GM19395 (cell line): ENCODE measurements at regions not wholly inside any gene's neighbourhood (a gene's known extent, or its start where the extent isn't known, plus 50 kb on each side); places are given as distances from the start of the nearest gene placed in this dataset.

Experiments
- ATAC-seq: cut with Tn5 transposase; IDR thresholded peaks from one replicate; pipeline ENCODE4 v1.9.1; 2021; ENCODE audit warnings: mild to moderate bottlenecking, moderate library complexity; ENCODE audit not compliant: unreplicated experiment

DNA sequence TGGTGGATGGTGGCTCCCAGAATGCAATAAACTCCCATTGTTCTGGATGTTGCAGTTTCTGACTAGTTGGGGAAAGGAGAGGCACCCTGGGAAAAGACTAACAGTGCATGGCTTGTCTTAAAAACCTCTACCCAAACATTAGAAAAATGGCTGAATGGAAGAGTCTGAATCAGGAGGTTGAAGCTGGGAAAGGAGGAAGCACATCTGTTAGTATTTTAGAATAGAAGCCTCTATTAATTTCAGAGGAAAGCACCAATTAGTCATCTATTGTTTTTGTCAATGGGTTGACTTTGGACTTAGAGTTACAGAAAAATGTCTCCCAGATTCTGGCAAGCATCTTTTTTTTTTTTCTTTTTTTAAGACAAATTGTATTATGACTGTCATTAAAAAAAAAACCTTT, 56.1 kb upstream of the ELMO1 start:
- no peak for ATAC-seq

DNA sequence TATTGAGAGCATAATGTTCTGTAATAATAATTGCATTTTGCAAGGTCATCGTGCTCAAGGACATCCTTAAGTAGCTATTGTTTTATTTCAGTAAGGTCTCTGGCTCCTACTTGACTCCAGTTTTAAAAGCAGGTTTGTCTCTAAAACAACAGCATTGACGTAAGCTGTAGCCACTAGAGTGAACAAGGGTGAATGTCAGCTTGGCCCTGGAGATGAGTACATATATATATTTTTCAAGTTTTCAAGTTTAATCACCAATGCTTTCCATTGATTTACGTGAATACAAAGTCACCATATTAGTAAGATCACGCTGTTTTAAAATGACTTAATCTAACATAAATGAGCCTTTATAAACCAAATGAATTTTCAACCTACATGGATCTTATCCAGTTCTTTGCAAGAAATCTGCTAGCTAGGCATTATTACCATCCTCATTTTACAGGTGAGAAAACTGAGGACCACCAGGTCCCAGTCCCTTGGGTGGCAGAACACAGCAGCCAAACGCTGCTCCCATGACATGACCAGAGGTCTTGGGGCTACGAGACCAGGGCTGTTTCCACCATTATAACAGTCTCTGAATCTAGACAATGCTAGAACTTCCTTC, 57.2 kb upstream of the ELMO1 start:
- no peak for ATAC-seq

- ATAC-seq: no peak
Observed at GRCh38 chr7:37508118-37508517, 59.5 kb upstream of the ELMO1 start.

DNA sequence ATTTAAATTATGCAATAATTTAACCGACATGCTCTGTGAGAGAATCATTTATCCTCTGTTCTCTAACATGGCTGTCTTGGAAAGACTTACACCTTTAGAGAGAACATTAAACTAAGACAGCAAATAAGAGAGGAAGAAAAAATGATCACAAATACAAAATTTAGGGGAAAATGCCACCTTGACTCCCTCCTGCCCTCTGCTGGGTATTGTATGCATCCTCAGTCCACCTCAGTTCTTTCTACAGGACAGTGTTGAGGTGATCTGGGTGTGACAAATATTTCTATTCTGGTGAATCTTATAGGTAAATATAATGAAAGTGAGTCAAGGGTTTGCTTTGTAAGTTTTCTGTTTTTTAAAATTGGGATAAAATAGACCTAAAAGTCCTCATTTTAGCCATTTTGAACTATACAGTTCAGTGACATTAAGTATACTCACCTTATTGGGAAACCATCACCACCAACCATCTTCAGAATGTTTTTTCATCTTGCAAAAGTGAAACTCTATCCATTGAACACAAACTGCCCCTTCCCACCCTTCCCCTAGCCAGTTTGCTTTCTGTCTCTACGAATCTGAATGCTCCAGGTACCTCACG, 61.5 kb upstream of the ELMO1 start:
- no peak for ATAC-seq

- ATAC-seq: no peak
Observed at GRCh38 chr7:37511915-37512314, 63.3 kb upstream of the ELMO1 start.

DNA sequence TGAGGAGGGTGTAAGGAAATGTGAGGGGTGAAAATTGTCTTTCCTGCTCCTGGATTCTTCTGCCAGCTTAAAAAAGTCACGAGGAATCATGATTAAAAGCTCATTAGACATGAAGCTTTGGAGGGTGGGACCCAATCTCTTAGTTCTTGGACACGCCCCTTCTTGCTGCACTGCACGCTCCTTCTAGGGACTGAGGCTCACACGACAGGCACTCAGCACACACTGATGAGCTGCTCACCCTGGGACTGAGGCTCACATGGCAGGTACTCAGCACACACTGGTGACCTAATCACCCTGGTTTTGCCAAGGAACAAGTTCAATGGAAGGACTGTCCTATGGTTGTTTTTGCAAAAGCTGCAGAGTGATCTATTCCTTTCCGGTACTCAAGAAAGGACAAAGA, 65.8 kb upstream of the ELMO1 start:
- no peak for ATAC-seq

DNA sequence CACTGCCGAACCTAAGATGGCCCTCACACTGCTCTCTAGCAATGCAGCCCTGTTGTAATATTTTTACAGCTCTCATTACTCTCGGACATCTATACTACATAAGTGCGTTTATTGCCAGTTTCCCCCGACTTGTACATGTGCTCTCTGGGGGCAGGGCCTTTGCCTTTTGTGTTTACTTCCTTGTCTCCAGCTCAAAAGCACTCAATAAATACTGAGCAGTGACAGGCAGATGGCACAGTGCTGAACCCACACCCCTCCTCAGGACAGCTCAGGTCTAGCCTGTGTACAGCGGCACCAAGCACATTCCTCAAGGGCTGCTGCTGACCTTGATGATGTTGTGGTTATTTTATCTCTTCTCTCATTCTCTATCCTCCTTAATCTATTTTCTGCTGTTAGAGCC, 68.0 kb upstream of the ELMO1 start:
- ATAC-seq: no peak

GRCh38 chr7:37518266-37518665, 69.6 kb upstream of the ELMO1 start:
- no peak for ATAC-seq

- no peak for ATAC-seq
Observed at GRCh38 chr7:37524056-37524455, 75.4 kb upstream of the ELMO1 start.

DNA sequence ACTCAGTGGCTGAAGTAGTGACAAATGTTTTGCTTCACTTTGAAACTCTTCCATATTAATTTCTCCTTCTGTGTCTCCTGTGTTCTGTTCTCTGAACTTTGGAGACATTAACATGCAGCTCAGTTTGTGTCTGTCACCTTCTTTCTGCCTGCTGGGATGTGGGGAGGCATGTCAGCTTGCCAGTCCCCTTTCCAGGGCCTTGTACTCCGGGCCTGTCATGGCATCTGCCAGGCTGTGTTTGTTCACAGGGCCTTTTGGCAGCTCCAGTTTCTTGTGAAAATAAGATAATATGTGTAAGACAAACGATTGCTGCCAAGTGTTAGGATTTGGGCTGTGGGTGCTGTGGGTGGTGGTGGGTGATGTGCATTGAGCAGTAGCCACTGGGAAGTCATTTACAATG, 76.1 kb upstream of the ELMO1 start:
- ATAC-seq: no peak

- ATAC-seq: no peak
Observed at GRCh38 chr7:37526623-37527022, 78.0 kb upstream of the ELMO1 start.

GRCh38 chr7:37527109-37527508, 78.4 kb upstream of the ELMO1 start:
- no peak for ATAC-seq

- no peak for ATAC-seq
Observed at GRCh38 chr7:37531225-37531624, 82.6 kb upstream of the ELMO1 start.

DNA sequence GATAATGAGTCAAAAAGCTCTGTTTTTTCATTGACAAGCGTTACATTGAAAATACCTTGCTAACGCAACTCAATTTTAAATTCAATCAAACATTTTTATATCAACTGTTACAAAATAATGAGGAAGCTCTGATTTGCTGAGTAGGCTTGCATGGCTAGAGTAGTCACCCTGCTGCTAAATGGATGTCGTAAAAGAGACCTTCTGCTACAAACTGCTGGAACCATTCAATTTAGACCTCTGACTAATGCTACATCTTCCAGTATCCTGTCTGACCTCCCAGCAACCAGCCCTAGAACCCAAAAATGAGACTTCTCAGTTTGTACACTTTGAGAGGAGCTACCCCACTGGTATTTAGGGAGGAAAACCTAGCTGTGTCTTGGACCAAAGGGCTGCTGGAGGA, 84.0 kb upstream of the ELMO1 start:
- no peak for ATAC-seq

DNA sequence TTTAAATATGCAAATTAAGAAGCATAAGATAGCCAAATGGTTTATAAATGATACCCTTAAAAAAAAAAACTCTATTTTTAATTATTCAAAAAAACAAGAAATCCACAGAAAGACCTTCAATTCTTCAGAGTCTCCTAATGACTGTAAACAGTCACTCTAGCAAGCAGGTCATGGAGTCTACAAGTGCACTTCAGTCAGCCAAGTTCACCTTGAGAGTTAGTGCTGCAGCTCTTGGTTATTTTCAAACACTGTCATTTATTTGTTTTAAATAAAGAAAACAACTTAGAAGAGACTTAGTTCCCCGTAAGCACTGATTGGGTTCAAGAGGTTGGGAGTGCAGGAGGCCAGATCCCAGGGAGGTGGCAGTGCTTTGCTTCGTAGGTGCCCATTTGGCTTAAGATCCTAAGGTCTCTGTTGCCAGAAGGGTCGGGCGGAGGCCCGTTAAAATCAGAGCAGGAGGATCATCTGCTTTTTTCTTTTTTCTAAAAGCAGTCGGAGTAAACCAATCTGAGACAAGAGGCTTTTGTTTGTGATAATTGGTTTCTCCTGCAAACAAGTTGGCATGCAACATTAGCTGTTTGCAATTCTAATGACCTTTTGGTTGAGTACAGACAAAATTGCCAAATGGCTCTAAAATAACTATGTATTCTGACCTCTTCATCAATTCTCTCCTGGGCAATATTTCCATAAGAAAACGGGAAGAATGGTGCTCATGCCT, 86.4 kb upstream of the ELMO1 start:
- ATAC-seq: no peak

DNA sequence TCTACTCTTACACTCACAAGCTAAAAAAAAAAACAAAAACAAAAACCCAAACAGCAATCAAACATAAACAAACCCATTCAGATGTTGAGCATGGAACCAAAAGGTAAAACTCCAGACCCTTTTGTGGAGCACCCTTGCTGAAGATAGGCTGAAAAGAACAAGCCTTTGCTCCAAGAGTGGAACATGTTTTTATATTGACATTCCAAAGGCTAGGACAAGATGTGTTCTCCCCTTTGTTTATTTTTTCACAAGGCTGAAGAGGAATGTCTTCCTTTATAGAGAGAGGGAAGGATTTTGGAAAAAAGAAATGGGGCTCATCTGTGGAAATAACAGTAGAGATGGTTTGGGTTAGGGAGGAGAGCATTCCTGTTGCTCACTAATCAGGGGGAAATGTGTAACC, 87.2 kb upstream of the ELMO1 start:
- no peak for ATAC-seq

- ATAC-seq: no peak
Observed at GRCh38 chr7:37536706-37537105, 88.0 kb upstream of the ELMO1 start.

DNA sequence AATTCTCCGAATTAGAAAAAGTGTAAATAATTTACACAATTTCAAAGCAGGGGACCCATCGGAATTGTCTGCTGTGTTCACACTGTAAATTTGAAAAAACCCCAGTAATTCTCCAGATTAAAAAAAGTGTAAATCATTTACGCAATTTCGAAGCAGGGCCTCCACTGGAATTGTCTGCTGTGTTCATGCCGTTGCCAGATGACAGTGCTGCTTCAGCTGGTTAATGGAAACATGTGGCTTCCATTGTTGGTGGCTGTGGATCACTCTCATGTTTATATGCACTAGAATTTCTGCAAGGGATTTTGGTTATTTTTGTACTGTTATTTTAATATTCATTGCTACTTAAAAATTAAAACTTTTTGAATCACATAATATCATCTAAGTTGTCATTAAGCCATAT, 88.8 kb upstream of the ELMO1 start:
- no peak for ATAC-seq

DNA sequence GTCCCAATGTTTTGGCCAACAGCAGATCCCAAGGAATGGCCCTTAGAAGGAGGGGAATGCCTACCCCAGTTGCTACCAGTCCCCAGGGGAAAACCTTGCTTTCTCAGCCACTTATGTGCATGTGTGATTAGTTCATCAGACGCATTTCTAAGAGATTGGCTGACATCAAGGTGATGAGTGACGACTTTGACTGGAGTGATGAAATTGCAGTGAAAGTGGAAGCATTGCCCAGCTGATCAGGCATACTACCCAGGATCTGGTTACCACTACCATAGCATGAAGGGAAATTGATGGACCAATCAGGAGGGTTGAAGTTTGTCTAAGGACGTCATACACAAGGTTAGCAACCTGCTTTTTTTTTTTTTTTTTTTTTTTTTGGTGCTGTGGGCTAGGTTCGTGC, 90.3 kb upstream of the ELMO1 start:
- ATAC-seq: no peak

- no peak for ATAC-seq
Observed at GRCh38 chr7:37540917-37541316, 92.3 kb upstream of the ELMO1 start.

DNA sequence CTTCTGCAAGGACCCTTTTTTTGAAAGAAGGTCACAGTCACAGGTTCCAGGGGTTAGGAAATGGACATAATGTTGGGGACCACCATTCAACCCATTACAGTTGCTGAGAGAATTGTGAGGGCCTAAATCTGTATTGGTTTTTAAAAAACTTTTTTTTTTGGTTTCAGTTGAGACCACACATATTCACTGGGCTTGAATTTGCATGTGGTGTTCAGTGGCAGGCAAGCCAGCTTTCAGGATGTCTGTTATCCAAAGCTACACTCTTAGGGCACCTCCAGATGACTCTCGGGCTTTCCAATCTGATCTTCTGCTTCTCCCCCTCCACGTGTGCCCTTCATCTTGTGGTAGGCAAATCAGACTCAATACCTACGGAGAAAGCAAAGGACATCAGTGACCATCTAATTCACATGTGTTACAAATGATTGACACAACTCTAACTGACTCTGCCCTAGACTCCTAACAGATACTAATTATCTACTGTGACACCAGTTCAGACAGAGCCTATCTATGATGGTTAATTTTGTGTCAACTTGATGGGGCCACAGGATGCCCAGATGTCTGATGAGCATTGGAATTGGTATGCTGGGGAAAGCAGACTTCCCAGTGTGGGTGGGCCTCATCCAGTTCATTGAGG, 93.3 kb upstream of the ELMO1 start:
- peak; percentile 92 for ATAC-seq
